ENCODE measurements at regions not wholly inside any gene's neighbourhood (a gene's known extent, or its start where the extent isn't known, plus 50 kb on each side); places are given as distances from the start of the nearest gene placed in this dataset.

DNA sequence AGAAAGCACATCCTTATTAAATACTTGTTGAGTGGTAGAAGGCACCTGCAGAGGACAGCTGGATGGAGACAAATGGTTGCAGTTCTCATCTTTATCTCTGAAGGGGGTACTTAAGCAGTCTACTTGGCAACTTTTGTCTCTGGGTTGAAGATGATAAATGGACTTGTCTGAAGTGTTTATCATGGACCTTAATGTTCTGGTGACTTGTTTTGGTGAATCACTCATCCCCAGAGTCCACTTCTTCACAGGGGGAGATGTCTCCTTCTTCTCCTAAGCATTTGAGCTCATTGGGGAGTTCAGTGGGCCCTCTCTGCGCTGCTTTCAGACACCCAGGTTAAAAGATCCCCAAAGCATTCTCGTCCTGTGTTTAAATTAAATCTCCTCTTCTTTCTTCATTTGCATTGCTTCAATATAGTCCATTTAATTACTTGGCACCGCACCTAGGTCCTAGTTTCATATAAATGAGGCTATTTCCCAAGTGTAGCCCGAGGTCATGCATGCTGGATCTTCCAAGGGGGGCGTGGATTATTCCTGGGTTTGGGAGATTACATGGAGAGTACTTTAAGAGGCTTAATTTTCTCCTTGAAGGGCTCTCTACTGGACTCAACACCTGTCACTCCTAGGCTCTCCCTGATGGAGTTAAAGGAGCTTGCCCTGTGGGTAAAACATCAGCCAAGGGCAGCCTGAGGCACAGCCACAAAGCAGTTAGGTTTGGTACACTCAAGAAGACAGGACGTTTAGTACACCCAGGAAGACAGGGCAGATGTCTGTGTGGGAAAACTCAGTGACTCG, 239.3 kb upstream of the C2CD4B start:
- no peaks in the 10 kb centered on the region for H3K9me3 ChIP-seq (ENCODE audit: control insufficient read depth in 2 of 2, low read length in 2 of 2)
- H3K36me3 ChIP-seq (ENCODE audit: control insufficient read depth in 2 of 2, insufficient read depth in 2 of 2, low read length in 2 of 2): no peaks in the 10 kb centered on the region
- no peak overlapping the region for H3K27ac ChIP-seq (ENCODE audit: low read depth in 2 of 2, low read length in 2 of 2)
- H3K4me1 ChIP-seq (ENCODE audit: control insufficient read depth in 2 of 2, insufficient read depth in 2 of 2, low read length in 2 of 2): no peaks in the 10 kb centered on the region
- no peak overlapping the region for H3K9ac ChIP-seq (ENCODE audit: low read depth in 1 of 2, low read length in 2 of 2)
- H3K27me3 ChIP-seq (ENCODE audit: control insufficient read depth in 2 of 2, insufficient read depth in 2 of 2, low read length in 2 of 2): no peaks in the 10 kb centered on the region
- no peak overlapping the region for H3K4me3 ChIP-seq (ENCODE audit: low read length in 2 of 2)

DNA sequence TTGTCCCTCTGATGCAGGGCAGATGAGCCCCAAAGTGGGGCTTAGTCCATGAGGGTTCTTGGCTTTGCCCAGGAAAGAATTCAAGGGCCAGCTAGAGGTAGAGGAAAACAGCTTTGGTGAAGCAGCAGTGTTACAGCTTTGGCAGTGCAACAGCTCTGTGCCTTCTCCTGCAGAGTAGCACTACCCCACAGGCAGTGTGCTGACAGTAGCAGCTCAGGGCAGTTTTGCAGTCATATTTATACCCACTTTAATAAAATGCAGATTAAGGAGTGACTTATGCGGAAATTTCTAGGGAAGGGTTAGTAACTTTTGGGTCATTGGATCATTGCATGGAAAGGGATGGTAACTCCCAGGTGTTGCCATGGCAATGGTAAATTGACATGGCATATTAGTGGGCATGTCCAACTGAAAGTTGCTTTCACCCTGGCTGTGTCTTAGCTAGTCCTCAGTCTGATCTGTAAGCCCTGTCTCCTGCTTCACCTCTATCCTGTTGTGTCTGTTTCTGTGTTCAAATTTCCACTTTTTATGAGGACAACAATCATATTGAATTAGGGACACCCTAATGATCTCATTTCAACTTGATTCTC, 241.3 kb upstream of the C2CD4B start:
- Histone ChIP-seq H3K27me3 (ENCODE audit: control insufficient read depth in 2 of 2, insufficient read depth in 2 of 2, low read length in 2 of 2) (no peaks in the 10 kb centered on the region), H3K27ac (ENCODE audit: low read depth in 2 of 2, low read length in 2 of 2) (no peak overlapping the region), H3K9me3 (ENCODE audit: control insufficient read depth in 2 of 2, low read length in 2 of 2) (no peaks in the 10 kb centered on the region), H3K4me3 (ENCODE audit: low read length in 2 of 2) (no peak overlapping the region), H3K36me3 (ENCODE audit: control insufficient read depth in 2 of 2, insufficient read depth in 2 of 2, low read length in 2 of 2) (no peaks in the 10 kb centered on the region), H3K9ac (ENCODE audit: low read depth in 1 of 2, low read length in 2 of 2) (no peak overlapping the region), H3K4me1 (ENCODE audit: control insufficient read depth in 2 of 2, insufficient read depth in 2 of 2, low read length in 2 of 2) (no peaks in the 10 kb centered on the region)

DNA sequence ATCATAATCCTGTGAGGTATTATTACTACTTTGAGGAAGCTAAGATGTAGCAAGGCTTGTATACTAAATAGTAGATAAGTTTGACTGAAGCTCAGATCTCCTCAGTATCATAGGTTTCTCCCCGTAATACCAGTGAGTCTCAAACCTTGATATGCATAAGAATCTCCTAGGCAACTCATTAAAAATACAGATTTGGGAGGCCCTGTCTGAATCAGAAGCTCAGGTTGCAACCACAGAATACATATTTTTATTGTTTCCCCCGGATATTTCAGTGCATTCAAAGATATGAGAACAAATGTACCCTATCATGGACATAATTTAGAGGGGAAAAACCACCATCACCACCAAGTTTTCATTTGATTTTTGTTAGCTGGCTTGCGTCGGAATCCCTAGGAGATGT, 242.1 kb upstream of the C2CD4B start:
- Histone ChIP-seq H3K9ac (ENCODE audit: low read depth in 1 of 2, low read length in 2 of 2) (no peak overlapping the region), H3K36me3 (ENCODE audit: control insufficient read depth in 2 of 2, insufficient read depth in 2 of 2, low read length in 2 of 2) (no peaks in the 10 kb centered on the region), H3K4me1 (ENCODE audit: control insufficient read depth in 2 of 2, insufficient read depth in 2 of 2, low read length in 2 of 2) (no peaks in the 10 kb centered on the region), H3K27me3 (ENCODE audit: control insufficient read depth in 2 of 2, insufficient read depth in 2 of 2, low read length in 2 of 2) (no peaks in the 10 kb centered on the region), H3K27ac (ENCODE audit: low read depth in 2 of 2, low read length in 2 of 2) (no peak overlapping the region), H3K9me3 (ENCODE audit: control insufficient read depth in 2 of 2, low read length in 2 of 2) (no peaks in the 10 kb centered on the region), H3K4me3 (ENCODE audit: low read length in 2 of 2) (no peak overlapping the region)

DNA sequence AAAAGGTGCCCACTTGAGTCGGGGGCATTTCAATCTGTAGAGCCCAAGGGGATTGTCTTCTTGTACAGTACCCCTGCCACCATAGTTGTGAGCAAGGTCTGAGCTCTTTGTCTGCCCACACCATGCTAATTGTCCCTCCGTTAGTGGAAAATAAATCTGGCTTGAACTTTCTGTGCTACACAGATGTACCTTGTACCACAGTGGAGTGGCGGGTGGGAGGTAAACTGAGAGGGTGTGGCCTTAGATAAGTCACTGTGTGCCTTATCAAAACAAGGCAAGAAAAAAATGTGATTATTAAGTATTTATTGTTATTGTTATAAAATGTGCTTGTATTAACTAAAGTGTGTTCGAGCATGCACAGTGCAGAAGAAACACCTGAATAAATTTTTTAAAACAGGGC, 242.9 kb upstream of the C2CD4B start:
- H3K4me1 ChIP-seq (ENCODE audit: control insufficient read depth in 2 of 2, insufficient read depth in 2 of 2, low read length in 2 of 2): no peaks in the 10 kb centered on the region
- no peak overlapping the region for H3K4me3 ChIP-seq (ENCODE audit: low read length in 2 of 2)
- H3K9ac ChIP-seq (ENCODE audit: low read depth in 1 of 2, low read length in 2 of 2): no peak overlapping the region
- no peaks in the 10 kb centered on the region for H3K27me3 ChIP-seq (ENCODE audit: control insufficient read depth in 2 of 2, insufficient read depth in 2 of 2, low read length in 2 of 2)
- H3K9me3 ChIP-seq (ENCODE audit: control insufficient read depth in 2 of 2, low read length in 2 of 2): no peaks in the 10 kb centered on the region
- H3K27ac ChIP-seq (ENCODE audit: low read depth in 2 of 2, low read length in 2 of 2): no peak overlapping the region
- H3K36me3 ChIP-seq (ENCODE audit: control insufficient read depth in 2 of 2, insufficient read depth in 2 of 2, low read length in 2 of 2): no peaks in the 10 kb centered on the region

DNA sequence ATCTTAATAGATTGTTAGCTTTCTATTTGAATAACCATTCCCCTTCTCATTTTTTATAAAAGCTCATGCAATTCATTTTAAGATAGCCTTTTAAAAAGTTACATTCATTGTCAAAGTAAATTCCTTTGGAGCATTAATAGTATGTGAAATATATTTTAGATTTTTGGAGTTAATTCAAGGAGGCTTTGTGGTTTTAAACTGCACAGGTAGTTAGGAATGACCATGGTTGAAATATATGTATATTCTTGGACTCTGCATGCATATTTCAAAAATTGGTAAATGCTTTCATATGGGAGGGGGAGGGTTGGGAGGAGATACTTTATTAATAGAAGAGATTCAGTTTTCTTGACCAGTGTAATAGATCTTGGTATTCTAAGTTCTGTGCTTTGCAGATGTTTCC, 244.4 kb upstream of the C2CD4B start:
- Histone ChIP-seq H3K4me3 (ENCODE audit: low read length in 2 of 2) (no peak overlapping the region), H3K27me3 (ENCODE audit: control insufficient read depth in 2 of 2, insufficient read depth in 2 of 2, low read length in 2 of 2) (no peaks in the 10 kb centered on the region), H3K36me3 (ENCODE audit: control insufficient read depth in 2 of 2, insufficient read depth in 2 of 2, low read length in 2 of 2) (no peaks in the 10 kb centered on the region), H3K27ac (ENCODE audit: low read depth in 2 of 2, low read length in 2 of 2) (no peak overlapping the region), H3K9ac (ENCODE audit: low read depth in 1 of 2, low read length in 2 of 2) (no peak overlapping the region), H3K4me1 (ENCODE audit: control insufficient read depth in 2 of 2, insufficient read depth in 2 of 2, low read length in 2 of 2) (no peaks in the 10 kb centered on the region), H3K9me3 (ENCODE audit: control insufficient read depth in 2 of 2, low read length in 2 of 2) (no peaks in the 10 kb centered on the region)

DNA sequence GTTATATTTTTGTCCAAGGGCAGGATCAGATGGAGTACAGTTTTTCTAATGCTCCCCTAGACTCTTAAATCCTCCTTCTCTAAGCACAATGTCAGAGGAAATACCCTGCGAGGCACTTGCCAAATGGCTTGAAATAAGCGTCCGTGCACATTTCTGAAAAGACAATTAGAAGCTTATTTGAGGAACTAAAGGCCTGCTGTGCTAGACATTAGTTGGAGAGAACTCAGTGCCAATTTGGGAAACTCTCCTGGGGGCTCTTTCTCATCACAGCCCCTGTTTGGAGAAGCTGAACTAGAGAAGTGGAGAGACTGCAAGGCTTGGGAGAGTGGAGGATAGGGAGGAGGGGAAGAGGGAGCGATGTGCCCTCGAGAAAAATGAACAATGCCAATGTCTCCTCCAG, 247.6 kb upstream of the C2CD4B start:
- no peak overlapping the region for H3K27ac ChIP-seq (ENCODE audit: low read depth in 2 of 2, low read length in 2 of 2)
- no peaks in the 10 kb centered on the region for H3K4me1 ChIP-seq (ENCODE audit: control insufficient read depth in 2 of 2, insufficient read depth in 2 of 2, low read length in 2 of 2)

DNA sequence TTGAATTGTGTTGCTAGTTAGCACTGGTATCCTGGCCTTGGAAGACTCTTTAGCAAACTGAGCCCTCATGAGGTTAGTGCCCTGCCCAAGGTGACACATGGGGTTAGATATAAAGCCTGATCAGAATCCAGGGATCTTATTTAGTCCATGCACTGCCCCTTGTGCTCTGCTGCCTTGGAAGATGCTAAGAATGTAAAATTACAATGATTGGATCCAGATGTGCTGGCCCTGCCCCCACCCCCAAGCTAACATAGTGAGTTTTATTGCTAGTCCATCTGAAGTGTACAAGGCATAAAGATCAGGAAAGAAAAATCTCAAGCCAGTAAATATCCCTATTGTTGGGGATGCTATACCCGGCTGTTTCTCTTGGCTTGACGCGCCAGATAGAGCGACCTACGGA, 248.1 kb upstream of the C2CD4B start:
- no peak overlapping the region for H3K27ac ChIP-seq (ENCODE audit: low read depth in 2 of 2, low read length in 2 of 2)
- no peak overlapping the region for H3K9ac ChIP-seq (ENCODE audit: low read depth in 1 of 2, low read length in 2 of 2)
- no peaks in the 10 kb centered on the region for H3K36me3 ChIP-seq (ENCODE audit: control insufficient read depth in 2 of 2, insufficient read depth in 2 of 2, low read length in 2 of 2)
- H3K4me1 ChIP-seq (ENCODE audit: control insufficient read depth in 2 of 2, insufficient read depth in 2 of 2, low read length in 2 of 2): no peaks in the 10 kb centered on the region
- no peaks in the 10 kb centered on the region for H3K9me3 ChIP-seq (ENCODE audit: control insufficient read depth in 2 of 2, low read length in 2 of 2)
- no peak overlapping the region for H3K4me3 ChIP-seq (ENCODE audit: low read length in 2 of 2)
- H3K27me3 ChIP-seq (ENCODE audit: control insufficient read depth in 2 of 2, insufficient read depth in 2 of 2, low read length in 2 of 2): no peaks in the 10 kb centered on the region

More for the DNA sequence above, 247.6 kb upstream of the C2CD4B start:
- no peak overlapping the region for H3K4me3 ChIP-seq (ENCODE audit: low read length in 2 of 2)
- H3K9me3 ChIP-seq (ENCODE audit: control insufficient read depth in 2 of 2, low read length in 2 of 2): no peaks in the 10 kb centered on the region
- H3K9ac ChIP-seq (ENCODE audit: low read depth in 1 of 2, low read length in 2 of 2): no peak overlapping the region
- no peaks in the 10 kb centered on the region for H3K36me3 ChIP-seq (ENCODE audit: control insufficient read depth in 2 of 2, insufficient read depth in 2 of 2, low read length in 2 of 2)
- no peaks in the 10 kb centered on the region for H3K27me3 ChIP-seq (ENCODE audit: control insufficient read depth in 2 of 2, insufficient read depth in 2 of 2, low read length in 2 of 2)

DNA sequence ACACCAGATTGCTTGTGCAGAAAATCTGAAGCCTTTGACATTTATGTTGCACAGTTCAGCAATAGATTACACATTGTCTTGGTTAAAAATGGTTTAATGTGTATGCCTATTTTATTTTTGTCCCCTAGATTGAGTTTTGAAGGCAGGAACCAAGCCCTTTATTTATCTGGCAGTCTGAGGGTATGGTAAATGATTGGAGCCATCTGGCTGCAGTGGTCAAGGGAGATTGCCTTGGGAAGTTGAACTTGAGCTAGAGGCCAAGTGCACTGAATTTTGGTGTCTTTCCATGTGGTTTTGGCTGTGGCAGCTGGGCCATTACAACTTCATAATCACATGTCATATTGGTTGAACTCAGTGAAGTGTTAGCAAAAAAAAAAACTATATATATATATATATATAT, 248.7 kb upstream of the C2CD4B start:
- no peaks in the 10 kb centered on the region for H3K36me3 ChIP-seq (ENCODE audit: control insufficient read depth in 2 of 2, insufficient read depth in 2 of 2, low read length in 2 of 2)
- H3K27ac ChIP-seq (ENCODE audit: low read depth in 2 of 2, low read length in 2 of 2): no peak overlapping the region
- H3K27me3 ChIP-seq (ENCODE audit: control insufficient read depth in 2 of 2, insufficient read depth in 2 of 2, low read length in 2 of 2): no peaks in the 10 kb centered on the region
- no peaks in the 10 kb centered on the region for H3K4me1 ChIP-seq (ENCODE audit: control insufficient read depth in 2 of 2, insufficient read depth in 2 of 2, low read length in 2 of 2)
- no peak overlapping the region for H3K9ac ChIP-seq (ENCODE audit: low read depth in 1 of 2, low read length in 2 of 2)
- H3K9me3 ChIP-seq (ENCODE audit: control insufficient read depth in 2 of 2, low read length in 2 of 2): no peaks in the 10 kb centered on the region
- H3K4me3 ChIP-seq (ENCODE audit: low read length in 2 of 2): no peak overlapping the region

DNA sequence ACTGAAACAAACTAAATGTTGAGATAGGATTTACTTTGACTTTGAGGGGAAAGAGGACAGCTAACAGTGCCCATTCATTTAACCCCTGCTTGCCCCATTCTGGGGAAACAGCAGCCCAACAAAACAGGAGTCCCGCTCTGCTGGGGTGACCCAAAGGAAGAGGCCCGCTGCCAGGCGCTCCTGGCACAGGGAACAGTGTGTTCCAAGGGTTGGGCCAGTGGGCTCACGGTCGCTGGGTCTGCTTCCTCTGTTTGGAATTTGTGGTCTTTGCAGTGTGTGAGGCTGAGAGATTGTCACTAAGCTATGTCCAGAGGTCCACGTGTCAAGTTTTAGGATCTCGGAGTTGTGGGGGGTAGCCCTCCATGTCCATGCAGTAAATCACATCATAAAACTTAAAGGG, 250.4 kb upstream of the C2CD4B start:
- Histone ChIP-seq H3K27ac (ENCODE audit: low read depth in 2 of 2, low read length in 2 of 2) (no peak overlapping the region), H3K4me1 (ENCODE audit: control insufficient read depth in 2 of 2, insufficient read depth in 2 of 2, low read length in 2 of 2) (no peaks in the 10 kb centered on the region), H3K27me3 (ENCODE audit: control insufficient read depth in 2 of 2, insufficient read depth in 2 of 2, low read length in 2 of 2) (no peaks in the 10 kb centered on the region), H3K9me3 (ENCODE audit: control insufficient read depth in 2 of 2, low read length in 2 of 2) (no peaks in the 10 kb centered on the region), H3K4me3 (ENCODE audit: low read length in 2 of 2) (no peak overlapping the region), H3K9ac (ENCODE audit: low read depth in 1 of 2, low read length in 2 of 2) (no peak overlapping the region), H3K36me3 (ENCODE audit: control insufficient read depth in 2 of 2, insufficient read depth in 2 of 2, low read length in 2 of 2) (no peaks in the 10 kb centered on the region)

DNA sequence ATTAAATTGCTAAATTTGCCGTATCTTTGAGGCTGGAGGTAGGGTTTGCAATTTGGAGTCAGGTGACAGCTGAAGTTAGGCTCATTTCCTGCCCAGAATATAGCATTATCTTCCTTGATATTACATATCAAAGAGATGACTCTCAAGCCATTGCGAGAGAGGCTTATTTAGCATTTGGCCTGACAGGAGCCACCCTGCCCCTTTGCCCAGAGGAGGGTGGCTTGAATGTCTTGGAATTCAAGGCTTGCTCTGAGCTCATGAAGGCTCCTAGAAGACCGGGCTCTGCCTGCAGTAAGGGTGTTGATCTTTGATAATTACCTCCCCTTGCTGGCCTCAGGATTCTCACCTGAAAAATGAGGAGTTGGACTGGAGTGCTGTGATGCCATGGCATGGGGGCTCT, 251.4 kb upstream of the C2CD4B start:
- H3K27me3 ChIP-seq (ENCODE audit: control insufficient read depth in 2 of 2, insufficient read depth in 2 of 2, low read length in 2 of 2): no peaks in the 10 kb centered on the region
- no peak overlapping the region for H3K27ac ChIP-seq (ENCODE audit: low read depth in 2 of 2, low read length in 2 of 2)
- H3K4me3 ChIP-seq (ENCODE audit: low read length in 2 of 2): no peak overlapping the region
- no peak overlapping the region for H3K9ac ChIP-seq (ENCODE audit: low read depth in 1 of 2, low read length in 2 of 2)
- no peaks in the 10 kb centered on the region for H3K4me1 ChIP-seq (ENCODE audit: control insufficient read depth in 2 of 2, insufficient read depth in 2 of 2, low read length in 2 of 2)
- H3K9me3 ChIP-seq (ENCODE audit: control insufficient read depth in 2 of 2, low read length in 2 of 2): no peaks in the 10 kb centered on the region
- H3K36me3 ChIP-seq (ENCODE audit: control insufficient read depth in 2 of 2, insufficient read depth in 2 of 2, low read length in 2 of 2): no peaks in the 10 kb centered on the region
